Raji (cell line): ENCODE measurements at regions not wholly inside any gene's neighbourhood (a gene's known extent, or its start where the extent isn't known, plus 50 kb on each side); places are given as distances from the start of the nearest gene placed in this dataset.

Experiments
- POLR2A ChIP-seq: IDR thresholded peaks from 2 replicates; pipeline ENCODE4 v1.6.1; 2011; ENCODE audit warnings: low read depth, low read length, control low read depth; ENCODE audit not compliant: insufficient read depth

GRCh38 chr1:88210103-88210787 is 473.8 kb upstream of the PKN2 start:
- no peak for TF ChIP-seq POLR2A

GRCh38 chr1:88216441-88216840 is 467.6 kb upstream of the PKN2 start:
- TF ChIP-seq POLR2A = no peak

GRCh38 chr1:88217386-88217785 is 466.7 kb upstream of the PKN2 start:
- no peak for TF ChIP-seq POLR2A

GRCh38 chr1:88219521-88219920 is 464.6 kb upstream of the PKN2 start:
- TF ChIP-seq POLR2A = no peak

- no peak for TF ChIP-seq POLR2A
These were observed 462.7 kb upstream of the PKN2 start for GRCh38 chr1:88221411-88221810.

GRCh38 chr1:88224906-88225305 is 459.2 kb upstream of the PKN2 start:
- TF ChIP-seq POLR2A = no peak

- no peak for TF ChIP-seq POLR2A
These were observed 456.0 kb upstream of the PKN2 start for GRCh38 chr1:88228114-88228513.

- no peak for TF ChIP-seq POLR2A
These were observed 453.9 kb upstream of the PKN2 start for GRCh38 chr1:88230126-88230525.

- no peak for TF ChIP-seq POLR2A
These were observed 447.0 kb upstream of the PKN2 start for GRCh38 chr1:88237058-88237457.

GRCh38 chr1:88239205-88239604 is 444.9 kb upstream of the PKN2 start:
- TF ChIP-seq POLR2A = no peak

- no peak for TF ChIP-seq POLR2A
These were observed 436.4 kb upstream of the PKN2 start for GRCh38 chr1:88247666-88248065.

- no peak for TF ChIP-seq POLR2A
These were observed 433.2 kb upstream of the PKN2 start for GRCh38 chr1:88250915-88251314.

- TF ChIP-seq POLR2A = no peak
These were observed 431.3 kb upstream of the PKN2 start for GRCh38 chr1:88252745-88253144.

- TF ChIP-seq POLR2A = no peak
These were observed 418.5 kb upstream of the PKN2 start for GRCh38 chr1:88265606-88266005.

GRCh38 chr1:88266051-88266450 is 418.0 kb upstream of the PKN2 start:
- no peak for TF ChIP-seq POLR2A

GRCh38 chr1:88272216-88272615 is 411.9 kb upstream of the PKN2 start:
- TF ChIP-seq POLR2A = no peak

GRCh38 chr1:88274431-88274830 is 409.6 kb upstream of the PKN2 start:
- no peak for TF ChIP-seq POLR2A
